PC-9 (cell line): ENCODE measurements at regions not wholly inside any gene's neighbourhood (a gene's known extent, or its start where the extent isn't known, plus 50 kb on each side); places are given as distances from the start of the nearest gene placed in this dataset.

ENCODE experiments used
- BruUV-seq: library from RNA; stranded (reverse); fragments of 400-500 nt; replicated peaks from 2 replicates; lab custom pipeline; 2021; lab: Mats Ljungman, UMichigan
- CTCF ChIA-PET: fragments of 300-600 bp; sonication (Branson Sonifier 250); formaldehyde crosslinking; loops from one replicate; lab custom pipeline; 2022; ENCODE audit warnings: antibody characterized with exemption; lab: Charles Lee
- POLR2A ChIA-PET: fragments of 300-600 bp; sonication (Branson Sonifier 250); formaldehyde crosslinking; loops from one replicate; lab custom pipeline; 2022; ENCODE audit warnings: antibody characterized with exemption; ENCODE audit not compliant: unreplicated experiment; lab: Charles Lee
- DNase-seq, 2 experiments: peaks; one replicate each; pipeline versions ENCODE4 v3.0.0 to v3.0.0-alpha.2; 2015 to 2022; ENCODE audit warnings: mixed read lengths in 1 of 2
- H2AFZ ChIP-seq: fragments of 200-600 bp; sonication (generic); 2 replicates; pipeline ENCODE4 v1.8.1; 2017; ENCODE audit warnings: antibody characterized with exemption
- H3F3A ChIP-seq: fragments of 200-600 bp; sonication (generic); 2 replicates; pipeline ENCODE4 v1.8.1; 2017; ENCODE audit warnings: antibody characterized with exemption, mild to moderate bottlenecking, low read depth; ENCODE audit not compliant: insufficient read depth
- H3K27ac ChIP-seq: fragments of 200-600 bp; sonication (generic); 2 replicates; pipeline ENCODE4 v1.6.1; 2016; ENCODE audit warnings: mixed run types
- H3K27me3 ChIP-seq: fragments of 200-600 bp; sonication (generic); 2 replicates; pipeline ENCODE4 v1.6.1; 2016; ENCODE audit warnings: low read depth, mixed run types; ENCODE audit not compliant: insufficient read depth
- H3K36me3 ChIP-seq: fragments of 200-600 bp; sonication (generic); 2 replicates; pipeline ENCODE4 v1.6.1; 2016; ENCODE audit warnings: low read depth, mixed run types
- H3K4me1 ChIP-seq: fragments of 200-600 bp; sonication (generic); replicated peaks from 2 replicates; pipeline ENCODE4 v1.6.1; 2016; ENCODE audit warnings: mixed run types; ENCODE audit not compliant: insufficient read depth
- H3K4me2 ChIP-seq: fragments of 200-600 bp; sonication (generic); 2 replicates; pipeline ENCODE4 v1.6.1; 2017; ENCODE audit warnings: mixed run types
- H3K4me3 ChIP-seq: fragments of 200-600 bp; sonication (generic); 2 replicates; pipeline ENCODE4 v1.6.1; 2016; ENCODE audit warnings: mixed run types
- H3K79me2 ChIP-seq: fragments of 200-600 bp; sonication (generic); 2 replicates; pipeline ENCODE4 v1.6.1; 2017; ENCODE audit warnings: low read depth, mixed run types
- H3K9me2 ChIP-seq: fragments of 200-600 bp; sonication (generic); 2 replicates; pipeline ENCODE4 v1.8.1; 2017; ENCODE audit warnings: mild to moderate bottlenecking; ENCODE audit not compliant: insufficient read depth
- H3K9me3 ChIP-seq: fragments of 200-600 bp; sonication (generic); 2 replicates; pipeline ENCODE4 v1.8.1; 2016; ENCODE audit warnings: low read depth; ENCODE audit not compliant: insufficient read depth
- H4K20me1 ChIP-seq: fragments of 200-600 bp; sonication (generic); 2 replicates; pipeline ENCODE4 v1.8.1; 2017; ENCODE audit not compliant: insufficient read depth
- CTCF ChIP-seq: fragments of 200-600 bp; sonication (generic); conservative IDR thresholded peaks from 2 replicates; pipeline ENCODE4 v1.6.1; 2017; ENCODE audit warnings: mixed run types, antibody characterized with exemption, mild to moderate bottlenecking, moderate library complexity
- EZH2 ChIP-seq: fragments of 200-600 bp; sonication (generic); IDR thresholded peaks from 2 replicates; pipeline ENCODE4 v1.8.0; 2017; ENCODE audit warnings: antibody characterized with exemption, low read depth
- intact Hi-C: fragments of 100-400 bp; cut with micrococcal nuclease; formaldehyde crosslinking; loops from one replicate; pipeline ENCODE4 v1.10.0; 2022; ENCODE audit not compliant: unreplicated experiment

DNA sequence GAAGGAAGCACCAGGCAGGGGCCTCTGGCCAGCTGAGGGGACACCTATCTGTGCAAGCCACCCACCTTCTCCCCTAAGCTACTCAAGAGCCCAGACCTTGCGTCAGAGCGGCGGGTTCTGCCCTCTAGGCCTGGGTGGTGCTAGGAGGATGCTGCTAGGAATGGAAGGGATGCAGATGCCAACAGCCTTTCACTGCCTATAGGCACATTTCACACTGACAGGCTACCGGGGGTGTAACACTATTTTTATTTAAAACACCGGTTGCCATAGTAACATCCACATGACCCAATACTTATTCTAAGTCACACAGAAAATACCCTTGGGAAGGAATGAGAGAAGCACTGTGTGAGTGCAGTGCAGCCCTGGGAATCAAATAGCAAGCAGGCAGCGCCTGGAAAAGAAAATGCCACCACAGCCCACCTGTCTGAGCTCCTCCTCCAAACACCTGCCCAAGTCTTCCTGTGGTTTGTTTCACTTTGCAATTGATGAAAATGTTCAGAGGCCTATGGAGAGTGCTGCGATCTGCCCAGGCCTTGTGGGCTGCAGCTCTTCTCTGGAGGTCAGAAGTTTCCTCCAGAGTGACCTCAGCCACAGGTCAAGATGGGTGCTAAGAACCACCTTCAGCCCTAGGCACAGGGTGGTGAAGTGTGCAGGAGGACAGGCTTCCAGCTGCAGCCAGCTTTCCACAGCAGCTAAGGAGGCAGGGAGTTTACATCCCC is 113.5 kb upstream of the TOPAZ1 start:
- intact Hi-C loops: no loop called here

DNA sequence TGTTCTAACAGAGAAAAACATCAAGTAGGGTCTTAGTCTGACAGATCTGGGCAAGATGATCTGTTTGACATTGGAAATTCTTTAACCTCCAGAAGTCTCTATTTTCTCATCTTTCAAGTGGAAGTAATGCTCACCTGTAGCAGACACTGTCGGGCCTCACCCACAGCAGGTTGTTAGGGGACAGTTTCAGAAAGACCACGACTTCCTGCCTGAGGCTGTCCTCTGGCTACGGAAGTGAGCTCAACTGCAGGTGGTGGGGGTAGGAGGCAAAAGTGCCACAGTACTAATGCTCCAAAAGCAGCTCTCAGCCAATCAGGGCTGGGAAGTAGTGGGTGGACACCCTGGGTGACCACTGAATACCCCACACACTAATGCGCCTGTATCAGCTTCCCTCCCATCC is 111.4 kb upstream of the TOPAZ1 start:
- no peaks in the 10 kb centered on the region for H3K9me3 ChIP-seq
- H3K4me2 ChIP-seq: no peak overlapping the region
- no peaks in the 10 kb centered on the region for H3K4me1 ChIP-seq
- TF ChIP-seq CTCF: no peak
- TF ChIP-seq EZH2: no peak
- no peaks in the 10 kb centered on the region for H3F3A ChIP-seq
- ChIA-PET CTCF (no interaction called here), POLR2A (no interaction called here)
- no peaks in the 10 kb centered on the region for H3K9me2 ChIP-seq
- no peak overlapping the region for H3K4me3 ChIP-seq
- H3K27ac ChIP-seq: no peak overlapping the region
- no peaks in the 10 kb centered on the region for H3K36me3 ChIP-seq
- H3K27me3 ChIP-seq: peaks cover 21% of the 10 kb centered on the region
- H4K20me1 ChIP-seq: no peaks in the 10 kb centered on the region
- H3K79me2 ChIP-seq: no peaks in the 10 kb centered on the region
- no peak for DNase-seq
- no peak overlapping the region for H2AFZ ChIP-seq
- intact Hi-C loops: no loop called here
- BruUV-seq: no TSS peak

More for the DNA sequence above, 113.5 kb upstream of the TOPAZ1 start:
- DNase-seq: no peak
- H3K36me3 ChIP-seq: no peaks in the 10 kb centered on the region
- H3K9me2 ChIP-seq: no peaks in the 10 kb centered on the region
- H4K20me1 ChIP-seq: no peaks in the 10 kb centered on the region
- ChIA-PET POLR2A (no interaction called here), CTCF (no interaction called here)
- no peaks in the 10 kb centered on the region for H3K79me2 ChIP-seq
- H2AFZ ChIP-seq: no peak overlapping the region
- H3K4me1 ChIP-seq: no peaks in the 10 kb centered on the region
- no TSS peak for BruUV-seq
- H3K27ac ChIP-seq: no peak overlapping the region
- H3K4me3 ChIP-seq: no peak overlapping the region
- peaks cover 14% of the 10 kb centered on the region for H3K27me3 ChIP-seq
- TF ChIP-seq CTCF: no peak
- no peak for TF ChIP-seq EZH2
- H3K4me2 ChIP-seq: no peak overlapping the region
- H3K9me3 ChIP-seq: no peaks in the 10 kb centered on the region
- no peaks in the 10 kb centered on the region for H3F3A ChIP-seq

- no peaks in the 10 kb centered on the region for H3K9me3 ChIP-seq
- no peaks in the 10 kb centered on the region for H3F3A ChIP-seq
- H3K79me2 ChIP-seq: no peaks in the 10 kb centered on the region
- CTCF ChIA-PET: no interaction called here
- no peak overlapping the region for H3K4me3 ChIP-seq
- intact Hi-C loops: no loop called here
- no peak overlapping the region for H3K27ac ChIP-seq
- no peak overlapping the region for H2AFZ ChIP-seq
- H3K27me3 ChIP-seq: peaks cover 21% of the 10 kb centered on the region
- no peaks in the 10 kb centered on the region for H3K36me3 ChIP-seq
- no peaks in the 10 kb centered on the region for H3K9me2 ChIP-seq
- no peaks in the 10 kb centered on the region for H4K20me1 ChIP-seq
- no TSS peak for BruUV-seq
- no peak overlapping the region for H3K4me2 ChIP-seq
- DNase-seq: no peak
- POLR2A ChIA-PET: interaction anchor here (0.6 kb wide), 1 partner anchor 74 kb away, joined by 3 read pairs; no protein-coding TSS in a partner anchor
- TF ChIP-seq CTCF (no peak), EZH2 (no peak)
- no peaks in the 10 kb centered on the region for H3K4me1 ChIP-seq
Observed at GRCh38 chr3:44132061-44132460, 109.6 kb upstream of the TOPAZ1 start.
